ENCODE measurements at regions not wholly inside any gene's neighbourhood (a gene's known extent, or its start where the extent isn't known, plus 50 kb on each side); places are given as distances from the start of the nearest gene placed in this dataset.

DNA sequence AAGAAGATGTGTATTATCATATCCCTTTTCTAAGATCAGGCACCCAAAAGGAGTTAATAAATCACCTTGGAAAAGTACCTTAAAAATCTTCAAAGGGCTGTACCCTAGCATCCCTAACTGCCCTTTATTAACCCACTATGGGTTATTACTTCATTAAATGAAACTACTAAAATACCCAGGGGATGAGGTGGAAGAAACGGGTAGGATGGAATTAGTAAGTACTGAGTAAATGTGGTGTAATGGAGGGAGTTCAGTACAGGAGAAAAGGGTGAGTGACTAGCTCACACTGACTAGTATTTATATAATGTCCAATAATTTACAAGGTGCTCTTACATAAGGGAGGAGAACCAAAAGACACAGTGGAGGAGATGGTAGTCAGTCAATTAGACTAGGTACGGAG, 51.0 kb upstream of the RASGEF1B start:
- DNase-seq (ENCODE audit: low read depth in 1 of 2, low spot score in 1 of 2): no peak

- DNase-seq (ENCODE audit: low read depth in 1 of 2, low spot score in 1 of 2): no peak
Measured at GRCh38 chr4:81521708-81522107, 50.0 kb upstream of the RASGEF1B start.
